Neural progenitor cell (in vitro differentiated cells): ENCODE measurements at regions not wholly inside any gene's neighbourhood (a gene's known extent, or its start where the extent isn't known, plus 50 kb on each side); places are given as distances from the start of the nearest gene placed in this dataset.
A peak's percentile ranks its signal among the peaks of the same experiment; 100 is the strongest.

ENCODE experiments used
- EZH2 ChIP-seq: fragments of 200-600 bp; sonication (generic); IDR thresholded peaks from 2 replicates; pipeline ENCODE4 v1.6.1; 2017; ENCODE audit warnings: antibody characterized with exemption, mild to moderate bottlenecking, moderate library complexity
- EZH2phosphoT487 ChIP-seq: fragments of 200-600 bp; sonication (generic); IDR thresholded peaks from 2 replicates; pipeline ENCODE4 v1.6.1; 2017; ENCODE audit warnings: antibody characterized with exemption
- TF ChIP-seq, protein P1 (sequence below): fragments of 200-600 bp; sonication (generic); IDR thresholded peaks from 2 replicates; pipeline ENCODE4 v1.5.1; 2017; ENCODE audit warnings: antibody characterized with exemption, mild to moderate bottlenecking

DNA sequence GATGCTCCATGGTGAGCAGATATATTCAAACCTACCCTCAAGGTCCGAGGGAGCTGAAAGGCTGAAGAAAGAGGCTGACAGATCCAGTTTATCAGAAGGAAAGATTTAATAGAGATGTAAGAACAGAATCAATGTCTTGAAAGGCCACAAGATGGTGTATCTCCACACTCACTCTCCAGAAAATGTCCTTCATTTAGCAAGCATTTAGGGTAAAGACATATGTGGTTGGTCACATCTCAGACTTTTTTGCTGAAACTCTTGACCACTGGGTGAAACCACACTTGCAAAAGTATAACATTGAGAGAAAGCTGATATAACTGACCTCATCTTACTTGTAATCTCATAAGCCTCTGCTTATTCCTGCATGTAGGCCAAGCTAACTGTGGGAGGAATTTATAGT, 745.8 kb upstream of the GALNTL6 start:
- no peak for TF ChIP-seq EZH2phosphoT487
- TF ChIP-seq, protein P1, sequence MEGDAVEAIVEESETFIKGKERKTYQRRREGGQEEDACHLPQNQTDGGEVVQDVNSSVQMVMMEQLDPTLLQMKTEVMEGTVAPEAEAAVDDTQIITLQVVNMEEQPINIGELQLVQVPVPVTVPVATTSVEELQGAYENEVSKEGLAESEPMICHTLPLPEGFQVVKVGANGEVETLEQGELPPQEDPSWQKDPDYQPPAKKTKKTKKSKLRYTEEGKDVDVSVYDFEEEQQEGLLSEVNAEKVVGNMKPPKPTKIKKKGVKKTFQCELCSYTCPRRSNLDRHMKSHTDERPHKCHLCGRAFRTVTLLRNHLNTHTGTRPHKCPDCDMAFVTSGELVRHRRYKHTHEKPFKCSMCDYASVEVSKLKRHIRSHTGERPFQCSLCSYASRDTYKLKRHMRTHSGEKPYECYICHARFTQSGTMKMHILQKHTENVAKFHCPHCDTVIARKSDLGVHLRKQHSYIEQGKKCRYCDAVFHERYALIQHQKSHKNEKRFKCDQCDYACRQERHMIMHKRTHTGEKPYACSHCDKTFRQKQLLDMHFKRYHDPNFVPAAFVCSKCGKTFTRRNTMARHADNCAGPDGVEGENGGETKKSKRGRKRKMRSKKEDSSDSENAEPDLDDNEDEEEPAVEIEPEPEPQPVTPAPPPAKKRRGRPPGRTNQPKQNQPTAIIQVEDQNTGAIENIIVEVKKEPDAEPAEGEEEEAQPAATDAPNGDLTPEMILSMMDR: peak; percentile 12
- TF ChIP-seq EZH2: no peak
